ENCODE measurements at regions not wholly inside any gene's neighbourhood (a gene's known extent, or its start where the extent isn't known, plus 50 kb on each side); places are given as distances from the start of the nearest gene placed in this dataset.

DNA sequence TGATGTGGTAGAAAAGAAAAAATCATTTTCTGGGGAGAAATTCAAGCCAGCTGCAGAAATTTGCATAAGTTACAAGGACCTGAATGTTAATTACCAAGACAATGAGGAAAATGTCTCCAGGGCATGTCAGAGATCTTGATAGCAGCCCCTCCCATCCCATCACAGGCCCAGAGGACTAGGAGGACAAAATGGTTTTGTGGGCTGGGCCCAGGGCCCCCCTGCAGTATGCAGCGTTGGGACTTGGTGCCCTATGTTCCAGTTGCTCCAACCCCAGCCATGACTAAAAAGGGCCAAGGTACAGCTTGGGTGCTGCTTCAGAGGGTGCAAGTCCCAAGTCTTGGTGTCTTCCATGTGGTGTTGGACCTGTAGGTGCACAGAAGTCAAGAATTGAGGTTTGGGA is 76.6 kb upstream of the SOX1 start:
- TF ChIP-seq POLR2AphosphoS5 (IDR thresholded peaks at IDR 0.05) = no peak
- TF ChIP-seq CTCF (IDR thresholded peaks at IDR 0.05) = no peak
